ENCODE measurements at regions not wholly inside any gene's neighbourhood (a gene's known extent, or its start where the extent isn't known, plus 50 kb on each side); places are given as distances from the start of the nearest gene placed in this dataset.

DNA sequence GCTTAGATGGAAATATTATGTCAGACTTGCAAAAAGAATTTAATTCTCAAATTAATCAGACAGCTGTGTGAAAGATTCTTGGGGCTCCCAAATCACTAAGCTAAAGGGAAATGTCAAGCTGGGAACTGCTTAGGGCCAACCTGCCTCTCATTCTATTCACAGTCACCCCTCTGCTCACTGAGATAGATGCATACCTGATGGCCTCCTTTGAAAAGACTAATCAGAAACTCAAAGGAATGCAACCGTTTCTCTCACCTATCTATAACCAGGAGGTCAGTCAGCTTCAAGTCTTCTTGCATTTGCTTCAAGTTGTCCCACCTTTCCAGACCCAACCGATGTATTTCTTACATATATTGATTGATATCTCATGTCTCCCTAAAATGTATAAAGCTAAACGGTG, 882.7 kb downstream of the CENPC start:
- CTCF ChIA-PET (ENCODE audit: low intra/inter-chr PET ratio, low total read pairs), result no interaction called here
- TF ChIP-seq NR2C2 (CRISPR knock-in tag; IDR thresholded peaks at IDR 0.05; ENCODE audit: borderline replicate concordance) (no peak), ZFP36 (IDR thresholded peaks at IDR 0.05; ENCODE audit: borderline replicate concordance, low read depth, low read length, partially characterized antibody) (no peak), WIZ (CRISPR knock-in tag; IDR thresholded peaks at IDR 0.05) (no peak), GATAD2A (CRISPR knock-in tag; IDR thresholded peaks at IDR 0.05) (no peak), ZNF614 (CRISPR knock-in tag; IDR thresholded peaks at IDR 0.05; ENCODE audit: borderline replicate concordance) (no peak), ARNT (IDR thresholded peaks at IDR 0.05) (no peak), ZNF430 (CRISPR knock-in tag; IDR thresholded peaks at IDR 0.05) (no peak), ZNF780A (CRISPR knock-in tag; IDR thresholded peaks at IDR 0.05) (no peak), AFF4 (CRISPR knock-in tag; IDR thresholded peaks at IDR 0.05) (no peak), TRAFD1 (CRISPR knock-in tag; IDR thresholded peaks at IDR 0.05; ENCODE audit: borderline replicate concordance) (no peak), ZIK1 (CRISPR knock-in tag; IDR thresholded peaks at IDR 0.05; ENCODE audit: borderline replicate concordance, low read depth) (no peak), ZBTB37 (CRISPR knock-in tag; IDR thresholded peaks at IDR 0.05) (no peak), SP140L (CRISPR knock-in tag; IDR thresholded peaks at IDR 0.05; ENCODE audit: borderline replicate concordance) (no peak)
- TF ChIP-seq, protein P1, sequence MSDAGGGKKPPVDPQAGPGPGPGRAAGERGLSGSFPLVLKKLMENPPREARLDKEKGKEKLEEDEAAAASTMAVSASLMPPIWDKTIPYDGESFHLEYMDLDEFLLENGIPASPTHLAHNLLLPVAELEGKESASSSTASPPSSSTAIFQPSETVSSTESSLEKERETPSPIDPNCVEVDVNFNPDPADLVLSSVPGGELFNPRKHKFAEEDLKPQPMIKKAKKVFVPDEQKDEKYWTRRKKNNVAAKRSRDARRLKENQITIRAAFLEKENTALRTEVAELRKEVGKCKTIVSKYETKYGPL (CRISPR knock-in tag; IDR thresholded peaks at IDR 0.05), result no peak

More for the DNA sequence above, 882.7 kb downstream of the CENPC start:
- POLR2A ChIA-PET, result no interaction called here
- intact Hi-C loops (cut with micrococcal nuclease; ENCODE audit: unreplicated experiment), result no loop called here
- Histone ChIP-seq H3K36me3 (replicated peaks in 1 of 2; ENCODE audit: control insufficient read depth in 1 of 2, insufficient read depth in 2 of 2, low read length in 2 of 2) (no peaks in the 10 kb centered on the region), H3K4me2 (ENCODE audit: low read depth, low read length) (no peak overlapping the region), H3K79me2 (ENCODE audit: insufficient read depth, low read length) (no peaks in the 10 kb centered on the region), H3K9me3 (ENCODE audit: low read length) (no peaks in the 10 kb centered on the region), H3K9ac (ENCODE audit: insufficient read depth, low read depth, low read length) (no peak overlapping the region), H3K4me1 (ENCODE audit: insufficient read depth, low read length) (no peaks in the 10 kb centered on the region), H3K27me3 (ENCODE audit: control insufficient read depth in 1 of 2, insufficient read depth in 2 of 2, low read length in 2 of 2) (no peaks in the 10 kb centered on the region), H2AFZ (ENCODE audit: low read length) (no peak overlapping the region), H4K20me1 (ENCODE audit: insufficient read depth, low read length) (no peaks in the 10 kb centered on the region), H3K27ac (ENCODE audit: extremely low read length, insufficient read depth, low read length) (no peak overlapping the region), H3K4me3 (replicated peaks in 1 of 3; ENCODE audit: insufficient read depth in 1 of 3, low read depth in 2 of 3, low read length in 3 of 3) (no peak overlapping the region)
- no peak for ATAC-seq
- no peak for DNase-seq (ENCODE audit: low spot score)
- 16% methylated on average over 3 of the region's 3 CpGs for WGBS (ENCODE audit: low lambda C conversion rate)
- in situ Hi-C loops (cut with HindIII; ENCODE audit: extremely low pct_ligation_motif_present, low pct_unique_long_range_greater_than_20kb), result no loop called here
- no peak for FAIRE-seq
- BruUV-seq (replicated peaks), result no TSS peak

Measured in HepG2 (cell line).